Right lobe of liver (tissue), 6 donors: ENCODE measurements at regions not wholly inside any gene's neighbourhood (a gene's known extent, or its start where the extent isn't known, plus 50 kb on each side); places are given as distances from the start of the nearest gene placed in this dataset.
"Not testable (repeated sequence)": the region's sequence is repeated elsewhere in the genome, so short reads cannot be mapped to it uniquely, and the experiment has no call there.

Experiments used
- ATAC-seq, 4 donors: fragments of 200-7000 bp; cut with Tn5 transposase; one replicate each; pipeline ENCODE4 v1.9.1; 2020; ENCODE audit warnings: mild to moderate bottlenecking in 4 of 4, moderate library complexity in 4 of 4
- DNase-seq, 3 donors: peaks; one replicate each; pipeline ENCODE4 v3.0.0-alpha.2; 2020
- H3K27ac ChIP-seq, 3 donors: fragments of 200-600 bp; one replicate each; pipeline ENCODE4 v1.8.0; 2022
- H3K27me3 ChIP-seq, 2 donors: fragments of 200-600 bp; one replicate each; pipeline ENCODE4 v1.8.0; 2022
- H3K36me3 ChIP-seq, 4 donors: fragments of 200-600 bp; sonication (generic) in 1 of 4; one replicate each; pipeline versions ENCODE4 v1.5.1 to v1.8.0; 2017 to 2022; ENCODE audit warnings: control low read depth in 1 of 4
- H3K4me1 ChIP-seq, 4 donors: fragments of 200-600 bp; sonication (generic) in 1 of 4; one replicate each; pipeline versions ENCODE4 v1.5.1 to v1.8.0; 2017 to 2022; ENCODE audit warnings: control low read depth in 1 of 4
- H3K4me3 ChIP-seq, 3 donors: fragments of 200-600 bp; one replicate each; pipeline ENCODE4 v1.8.0; 2022
- H3K9me3 ChIP-seq, 4 donors: fragments of 200-600 bp; sonication (generic) in 1 of 4; one replicate each; pipeline versions ENCODE4 v1.5.1 to v1.8.0; 2017 to 2022; ENCODE audit warnings: control low read depth in 1 of 4
- POLR2A ChIP-seq: fragments of 450-650 bp; IDR thresholded peaks from one replicate; pipeline ENCODE4 v1.6.1; 2017; ENCODE audit warnings: antibody characterized with exemption, mild to moderate bottlenecking
- WGBS: methylation state at CpG from one replicate; pipeline ENCODE4 v1.1.6; 2018; ENCODE audit warnings: low coverage, low lambda C conversion rate; ENCODE audit not compliant: insufficient coverage; ENCODE audit errors: missing lambda C conversion rate; 5-methylcytosine and 5-hydroxymethylcytosine counted together
- intact Hi-C, 2 donors: fragments of 100-400 bp; cut with DNase I; formaldehyde crosslinking; loops; one replicate each; pipeline versions ENCODE4 v1.11.2 to v1.14.1; 2022
- TF ChIP-seq, protein P1 (sequence below), 4 donors: fragments of 200-600 bp in 3 of 4; fragments of 450-650 bp in 1 of 4; IDR thresholded peaks; one replicate each; pipeline versions ENCODE4 v1.5.1 to v1.8.0; 2016 to 2022; ENCODE audit warnings: antibody characterized with exemption in 4 of 4, mild to moderate bottlenecking in 2 of 4
- donor health status: DM: no; HTN: yes; CAD: no.
- donor health status: DM: no; HTN: no; CAD: no.
- donor health status: DM: no; HTN: no; CAD: no.
- donor health status: DM: no; HTN: yes; CAD: no.
- donor health status: DM: no; HTN: yes; CAD: no.

DNA sequence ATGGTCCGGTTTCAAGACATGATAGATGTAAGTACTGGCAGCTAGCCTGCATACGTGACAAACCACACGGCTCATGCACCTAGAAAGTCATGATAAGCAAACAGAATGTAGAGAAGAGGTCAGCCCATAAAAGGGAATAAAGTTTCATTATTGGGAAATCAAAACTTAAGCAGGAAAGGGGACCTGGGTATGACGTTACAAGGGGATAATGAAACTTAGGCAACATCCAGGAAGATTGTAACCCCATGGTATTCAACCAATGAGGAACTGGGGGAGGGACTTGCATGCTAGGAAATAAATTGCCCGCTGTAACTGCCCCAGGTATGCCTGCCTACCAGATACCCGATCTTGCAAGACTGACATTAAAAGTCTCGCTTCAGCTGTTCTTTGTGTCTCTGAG, 1679.0 kb downstream of the SUCLG1 start:
- intact Hi-C loops, result no loop called here
- DNase-seq, result no peak
- H3K27me3 ChIP-seq, result no peaks in the 10 kb centered on the region
- WGBS, result 67% methylated on average over 5 of the region's 7 CpGs
- ATAC-seq, result no peak
- H3K9me3 ChIP-seq, result no peaks in the 10 kb centered on the region
- TF ChIP-seq, protein P1, sequence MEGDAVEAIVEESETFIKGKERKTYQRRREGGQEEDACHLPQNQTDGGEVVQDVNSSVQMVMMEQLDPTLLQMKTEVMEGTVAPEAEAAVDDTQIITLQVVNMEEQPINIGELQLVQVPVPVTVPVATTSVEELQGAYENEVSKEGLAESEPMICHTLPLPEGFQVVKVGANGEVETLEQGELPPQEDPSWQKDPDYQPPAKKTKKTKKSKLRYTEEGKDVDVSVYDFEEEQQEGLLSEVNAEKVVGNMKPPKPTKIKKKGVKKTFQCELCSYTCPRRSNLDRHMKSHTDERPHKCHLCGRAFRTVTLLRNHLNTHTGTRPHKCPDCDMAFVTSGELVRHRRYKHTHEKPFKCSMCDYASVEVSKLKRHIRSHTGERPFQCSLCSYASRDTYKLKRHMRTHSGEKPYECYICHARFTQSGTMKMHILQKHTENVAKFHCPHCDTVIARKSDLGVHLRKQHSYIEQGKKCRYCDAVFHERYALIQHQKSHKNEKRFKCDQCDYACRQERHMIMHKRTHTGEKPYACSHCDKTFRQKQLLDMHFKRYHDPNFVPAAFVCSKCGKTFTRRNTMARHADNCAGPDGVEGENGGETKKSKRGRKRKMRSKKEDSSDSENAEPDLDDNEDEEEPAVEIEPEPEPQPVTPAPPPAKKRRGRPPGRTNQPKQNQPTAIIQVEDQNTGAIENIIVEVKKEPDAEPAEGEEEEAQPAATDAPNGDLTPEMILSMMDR (IDR thresholded peaks at IDR 0.05), result no peak
- TF ChIP-seq POLR2A, result no peak
- H3K4me3 ChIP-seq, result no peak overlapping the region
- H3K4me1 ChIP-seq, result no peaks in the 10 kb centered on the region
- no peak overlapping the region for H3K27ac ChIP-seq
- H3K36me3 ChIP-seq, result no peaks in the 10 kb centered on the region

DNA sequence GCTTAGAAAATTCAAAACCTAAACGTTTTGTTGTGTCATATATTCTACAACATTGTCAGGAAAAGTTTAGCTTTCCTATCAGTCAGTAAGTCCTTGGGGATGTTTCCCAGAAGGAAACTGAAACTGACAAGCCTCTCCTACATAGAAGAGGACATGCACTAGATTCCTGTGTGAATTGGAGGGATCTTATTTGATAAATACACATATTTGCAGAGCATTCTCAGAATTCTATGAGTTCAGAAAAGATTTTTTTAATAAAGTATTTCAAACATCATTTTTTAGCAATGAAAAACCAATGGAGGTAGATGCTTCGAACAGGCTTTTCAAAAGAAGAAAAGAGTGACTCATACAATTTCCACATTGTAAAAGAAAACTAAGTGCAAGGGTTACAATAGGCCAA, 1706.7 kb downstream of the SUCLG1 start:
- H3K27ac ChIP-seq, result no peak overlapping the region
- DNase-seq (no peak), ATAC-seq (no peak)
- WGBS, result 47% methylated on average over 2 of the region's 2 CpGs
- no peaks in the 10 kb centered on the region for H3K27me3 ChIP-seq
- TF ChIP-seq, protein P1 (IDR thresholded peaks at IDR 0.05), result no peak
- TF ChIP-seq POLR2A, result no peak
- no peaks in the 10 kb centered on the region for H3K4me1 ChIP-seq
- intact Hi-C loops, result no loop called here
- no peaks in the 10 kb centered on the region for H3K36me3 ChIP-seq
- H3K4me3 ChIP-seq, result no peak overlapping the region
- H3K9me3 ChIP-seq, result no peaks in the 10 kb centered on the region

DNA sequence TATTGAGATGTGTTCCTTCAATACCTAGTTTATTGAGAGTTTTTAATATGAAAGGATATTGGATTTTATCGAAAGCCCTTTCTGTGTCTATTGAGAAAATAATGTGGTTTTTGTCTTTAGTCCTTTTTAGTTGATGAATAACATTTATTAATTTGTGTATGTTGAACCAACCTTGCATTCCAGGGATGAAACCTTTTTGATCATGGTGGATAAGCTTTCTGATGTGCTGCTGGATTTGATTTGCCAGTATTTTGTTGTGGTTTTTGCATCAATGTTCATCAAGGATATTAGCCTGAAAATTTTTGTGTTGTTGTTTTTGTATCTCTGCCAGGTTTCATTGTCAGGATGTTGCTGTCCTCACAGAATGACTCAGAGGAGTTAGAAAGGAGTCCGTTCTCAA, 1710.4 kb downstream of the SUCLG1 start:
- H3K27me3 ChIP-seq, result no peaks in the 10 kb centered on the region
- DNase-seq, result no peak
- no peaks in the 10 kb centered on the region for H3K4me1 ChIP-seq
- intact Hi-C loops, result no loop called here
- no peak for ATAC-seq
- H3K4me3 ChIP-seq, result no peak overlapping the region
- H3K9me3 ChIP-seq, result no peaks in the 10 kb centered on the region
- TF ChIP-seq, protein P1 (IDR thresholded peaks at IDR 0.05), result no peak
- no peak for TF ChIP-seq POLR2A
- H3K36me3 ChIP-seq, result no peaks in the 10 kb centered on the region
- WGBS, result 64% methylated on average over 2 of the region's 2 CpGs
- H3K27ac ChIP-seq, result no peak overlapping the region

DNA sequence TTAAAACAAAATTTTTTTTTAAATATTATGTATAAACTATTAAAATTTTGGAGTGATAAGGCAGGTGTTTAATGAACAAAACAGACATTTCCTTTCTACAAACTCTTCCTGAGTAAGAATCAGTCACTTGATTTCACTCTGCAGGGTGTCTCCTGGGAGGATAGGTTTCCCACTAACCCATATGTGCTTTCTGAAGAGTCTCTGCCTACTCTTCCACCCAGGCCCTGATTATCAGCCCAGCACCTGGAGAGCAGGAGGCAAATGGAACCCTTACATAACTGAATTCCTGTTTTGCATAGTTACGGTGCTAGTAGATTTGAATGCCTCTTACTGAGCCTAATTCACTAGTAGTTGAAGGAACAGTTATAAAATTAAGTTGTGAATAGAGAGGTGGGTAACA, 1718.6 kb downstream of the SUCLG1 start:
- DNase-seq (no peak), ATAC-seq (no peak)
- Histone ChIP-seq H3K27me3 (no peaks in the 10 kb centered on the region), H3K9me3 (no peaks in the 10 kb centered on the region), H3K27ac (no peak overlapping the region), H3K4me3 (no peak overlapping the region), H3K4me1 (no peaks in the 10 kb centered on the region), H3K36me3 (no peaks in the 10 kb centered on the region)
- intact Hi-C loops, result no loop called here
- WGBS, result 82% methylated on average over 1 of the region's 1 CpG
- no peak for TF ChIP-seq POLR2A
- TF ChIP-seq, protein P1 (IDR thresholded peaks at IDR 0.05), result no peak

DNA sequence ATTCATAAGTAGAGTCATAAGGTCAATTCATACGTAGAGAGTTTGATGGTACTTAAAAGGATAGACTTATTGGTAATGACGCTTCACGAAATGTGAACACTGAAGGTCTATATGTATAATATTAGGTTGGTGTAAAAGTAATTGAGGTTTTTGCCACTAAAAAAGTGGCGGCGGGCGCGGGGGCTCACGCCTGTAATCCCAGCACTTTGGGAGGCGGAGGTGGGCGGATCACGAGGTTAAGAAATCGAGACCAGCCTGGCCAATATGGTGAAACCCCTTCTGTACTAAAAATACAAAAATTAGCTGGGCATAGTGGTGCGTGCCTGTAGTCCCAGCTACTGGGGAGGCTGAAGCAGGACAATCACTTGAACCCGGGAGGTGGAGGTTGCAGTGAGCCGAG, 1721.1 kb downstream of the SUCLG1 start:
- H3K27me3 ChIP-seq, intact Hi-C loops, H3K4me1 ChIP-seq, H3K27ac ChIP-seq, H3K4me3 ChIP-seq, H3K9me3 ChIP-seq, DNase-seq, ATAC-seq, H3K36me3 ChIP-seq: not testable (repeated sequence)
- 85% methylated on average over 13 of the region's 15 CpGs for WGBS
